GM18517 (cell line): ENCODE measurements at regions not wholly inside any gene's neighbourhood (a gene's known extent, or its start where the extent isn't known, plus 50 kb on each side); places are given as distances from the start of the nearest gene placed in this dataset.
"Not testable (repeated sequence)": the region's sequence is repeated elsewhere in the genome, so short reads cannot be mapped to it uniquely, and the experiment has no call there.

Experiments used
- ATAC-seq: cut with Tn5 transposase; IDR thresholded peaks from one replicate; pipeline ENCODE4 v1.9.1; 2021; ENCODE audit warnings: mild to moderate bottlenecking, moderate library complexity; ENCODE audit not compliant: unreplicated experiment

- not testable (repeated sequence) for ATAC-seq
Observed at GRCh38 chr16:29248306-29248939, 158.1 kb downstream of the NPIPB11 start.

- not testable (repeated sequence) for ATAC-seq
Observed at GRCh38 chr16:29246091-29246490, 160.4 kb downstream of the NPIPB11 start.

GRCh38 chr16:29237971-29238370 lies 168.5 kb downstream of the NPIPB11 start:
- ATAC-seq: no peak

GRCh38 chr16:29237495-29237894 lies 169.0 kb downstream of the NPIPB11 start:
- ATAC-seq: not testable (repeated sequence)

DNA sequence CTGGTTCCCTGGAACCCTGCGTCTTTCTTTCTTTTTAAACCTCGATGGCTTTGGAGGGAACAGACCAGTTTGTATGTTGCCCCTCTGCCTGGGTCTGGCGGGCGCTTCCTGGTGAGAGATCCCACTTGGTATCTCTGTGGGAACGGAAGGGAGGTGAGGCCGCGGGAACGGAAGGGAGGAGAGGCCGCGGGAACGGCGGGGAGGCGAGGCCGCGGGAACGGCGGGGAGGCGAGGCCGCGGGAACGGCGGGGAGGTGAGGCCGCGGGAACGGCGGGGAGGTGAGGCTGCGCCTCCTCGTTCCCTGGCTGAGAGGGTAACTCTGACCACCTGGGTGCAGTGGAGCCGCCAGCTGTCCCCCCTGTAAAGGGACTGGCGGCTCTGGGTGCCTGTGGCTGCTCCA lies 169.5 kb downstream of the NPIPB11 start:
- ATAC-seq: not testable (repeated sequence)

GRCh38 chr16:29235836-29236370 lies 170.6 kb downstream of the NPIPB11 start:
- ATAC-seq: not testable (repeated sequence)

- ATAC-seq: not testable (repeated sequence)
Observed at GRCh38 chr16:29234536-29235275, 171.8 kb downstream of the NPIPB11 start.

GRCh38 chr16:29233705-29234404 lies 172.7 kb downstream of the NPIPB11 start:
- not testable (repeated sequence) for ATAC-seq

- no peak for ATAC-seq
Observed at GRCh38 chr16:29232811-29233704, 173.5 kb downstream of the NPIPB11 start.

DNA sequence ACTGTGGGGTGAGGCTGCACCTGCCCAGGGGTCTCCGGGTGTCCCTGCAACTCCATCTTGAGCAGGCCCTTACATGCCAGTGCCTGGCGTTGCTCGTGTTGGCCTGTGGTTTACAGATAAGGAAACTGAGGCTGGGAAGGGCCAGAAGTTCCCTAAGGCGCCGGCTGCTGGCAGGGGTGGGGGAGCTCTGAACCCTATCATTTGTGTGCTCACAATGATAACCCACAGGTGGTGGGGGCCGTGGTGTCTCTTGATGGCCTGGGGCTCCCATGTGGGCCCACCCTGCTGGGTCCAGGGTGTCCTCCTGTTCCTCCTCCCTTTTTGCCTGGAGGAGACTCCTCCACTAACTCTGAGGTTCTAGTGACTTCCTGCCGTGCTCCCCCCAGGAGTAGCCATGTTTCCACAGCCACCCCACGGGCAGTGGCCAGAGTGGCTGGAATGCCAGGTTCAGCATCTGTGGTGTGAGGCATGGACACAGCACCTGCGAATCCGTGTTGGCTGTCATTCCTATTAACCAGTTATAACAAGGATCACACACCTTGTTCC lies 174.3 kb downstream of the NPIPB11 start:
- not testable (repeated sequence) for ATAC-seq

GRCh38 chr16:29231244-29231643 lies 175.3 kb downstream of the NPIPB11 start:
- ATAC-seq: no peak

- ATAC-seq: no peak
Observed at GRCh38 chr16:29230671-29231096, 175.8 kb downstream of the NPIPB11 start.

DNA sequence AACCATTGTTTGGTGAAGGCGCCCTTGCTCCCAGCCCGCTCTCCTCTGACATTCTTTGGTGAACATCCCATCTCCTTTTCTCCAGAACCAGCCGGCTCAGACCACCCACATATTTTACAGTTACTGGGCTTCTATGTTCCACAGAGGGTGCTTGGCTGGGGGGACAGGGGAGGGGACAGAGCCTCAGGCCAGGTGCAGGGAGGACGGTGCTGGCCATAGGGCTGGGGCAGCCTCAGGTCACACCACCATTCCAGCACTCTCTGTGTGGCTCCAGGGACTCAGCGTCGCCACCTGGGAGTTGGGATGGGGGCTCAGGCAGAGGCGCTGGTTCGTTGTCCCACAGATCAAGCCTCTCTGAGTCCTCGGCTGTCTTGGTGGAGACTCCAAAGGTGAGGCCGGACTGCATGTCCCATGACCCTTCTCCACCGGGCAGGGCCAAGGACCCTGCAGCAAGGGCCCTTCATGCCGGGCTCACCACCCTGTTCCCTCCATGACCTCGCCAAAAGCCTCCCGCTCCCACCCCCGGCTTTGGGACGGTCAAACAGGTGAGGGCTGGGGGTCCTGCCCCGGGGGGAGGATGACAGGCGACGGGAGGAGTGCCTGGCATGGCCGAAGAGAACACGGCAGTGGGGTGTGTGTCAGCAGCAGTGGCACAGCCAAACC lies 176.4 kb downstream of the NPIPB11 start:
- ATAC-seq: not testable (repeated sequence)

DNA sequence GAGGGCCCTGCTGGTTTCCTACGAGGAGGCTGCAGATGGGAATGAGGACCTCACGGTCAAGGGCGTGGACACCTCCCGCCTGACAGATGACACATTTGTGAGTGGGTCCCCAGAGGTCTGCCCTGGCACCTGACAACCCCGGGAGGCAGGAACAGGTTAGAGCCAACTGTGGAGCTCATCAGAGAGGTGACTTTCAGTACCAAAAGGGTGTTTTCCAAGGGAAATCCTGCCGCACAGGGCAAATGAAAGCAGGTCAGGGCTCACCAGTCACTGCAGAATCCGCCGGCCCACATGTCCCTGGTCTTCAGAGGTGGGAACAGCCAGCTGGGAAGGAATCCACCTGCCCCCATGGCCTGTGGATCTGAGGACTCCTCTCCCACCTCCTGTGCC lies 176.9 kb downstream of the NPIPB11 start:
- not testable (repeated sequence) for ATAC-seq

DNA sequence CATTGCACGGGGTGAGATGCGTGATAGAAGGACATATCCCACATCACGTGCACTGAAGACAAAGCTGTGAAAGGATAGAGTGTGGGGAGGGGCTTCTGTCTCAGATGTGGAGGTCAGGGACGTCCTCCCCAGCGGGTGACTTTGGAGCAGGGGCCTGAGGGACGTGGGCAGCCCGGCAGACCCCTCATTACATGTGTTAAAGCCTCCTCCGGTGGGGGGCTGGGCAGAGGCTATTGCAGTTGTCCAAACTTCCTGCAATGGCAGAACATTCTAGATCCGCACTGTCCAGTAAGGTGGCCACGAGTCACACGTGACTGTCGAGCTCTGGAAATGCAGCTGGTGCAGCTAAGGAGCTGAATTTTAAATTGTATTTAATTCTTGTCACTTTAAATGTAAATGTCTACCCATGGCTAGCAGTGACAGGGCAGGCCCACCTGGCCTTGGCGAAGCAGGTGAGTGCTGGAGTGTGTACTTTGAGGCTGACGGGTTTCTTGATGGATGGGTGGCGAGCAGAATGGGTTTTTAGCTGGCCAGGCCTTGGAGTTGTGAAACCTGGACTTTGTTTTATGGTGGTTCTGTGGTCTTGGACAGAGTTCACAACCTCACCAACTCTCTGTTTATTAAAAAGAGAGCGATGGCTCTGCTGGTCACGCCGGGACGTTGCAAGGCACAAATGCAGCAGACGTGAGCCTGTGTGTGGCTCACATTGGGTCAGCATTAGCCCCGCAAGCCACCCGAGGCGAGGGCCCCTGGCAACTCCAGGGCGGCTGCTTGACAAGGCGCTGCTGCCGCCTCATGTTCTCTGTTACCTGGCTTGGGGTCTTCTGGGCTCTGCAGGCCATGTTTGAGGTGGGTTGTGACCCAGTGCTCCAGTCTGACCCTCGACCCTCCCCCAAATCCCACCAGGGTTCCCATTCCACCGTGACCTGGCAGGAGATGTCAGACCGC lies 177.6 kb downstream of the NPIPB11 start:
- ATAC-seq: not testable (repeated sequence)

DNA sequence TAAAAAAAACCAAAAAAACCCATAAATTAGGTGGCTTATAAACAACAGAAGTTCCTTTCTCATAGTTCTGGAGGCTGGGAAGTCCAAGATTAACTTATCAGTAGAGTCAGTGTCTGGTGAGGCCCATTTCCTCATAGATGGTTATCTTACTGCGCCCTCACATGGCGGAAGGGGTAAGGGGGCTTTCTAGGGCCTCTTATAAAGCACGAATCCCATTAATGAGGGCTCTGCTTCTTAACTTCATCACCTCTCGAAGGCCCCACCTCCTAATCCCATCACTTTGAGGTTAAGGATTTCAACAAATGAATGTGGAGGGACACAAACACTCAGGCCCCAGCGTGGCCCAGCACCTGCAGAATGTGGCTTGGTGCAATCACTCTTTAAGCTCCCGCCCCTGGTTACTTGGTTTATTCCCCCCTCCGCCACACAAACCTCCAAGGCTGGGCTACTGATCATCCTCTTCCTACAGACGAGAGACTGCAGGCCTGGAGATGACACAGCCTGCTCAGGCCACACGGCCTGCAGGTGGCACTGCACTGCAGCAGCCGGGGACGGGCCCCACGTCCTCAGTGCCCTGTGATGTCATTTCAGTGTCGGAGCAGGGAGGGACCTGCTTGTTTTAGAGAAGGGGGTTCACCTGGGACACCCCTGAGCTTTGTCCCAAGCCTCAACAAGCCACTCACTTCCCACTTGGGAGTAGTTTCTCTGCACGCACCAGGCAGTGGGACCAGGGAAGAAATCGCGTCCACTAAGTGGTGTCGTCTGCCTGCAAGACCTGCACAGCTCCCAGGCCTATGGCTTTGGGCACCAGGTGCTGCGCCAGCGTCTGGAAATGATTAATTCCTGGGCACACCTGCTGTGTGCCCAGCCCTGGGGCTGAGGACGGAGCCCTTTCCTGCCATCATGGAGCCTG lies 178.5 kb downstream of the NPIPB11 start:
- ATAC-seq: not testable (repeated sequence)

DNA sequence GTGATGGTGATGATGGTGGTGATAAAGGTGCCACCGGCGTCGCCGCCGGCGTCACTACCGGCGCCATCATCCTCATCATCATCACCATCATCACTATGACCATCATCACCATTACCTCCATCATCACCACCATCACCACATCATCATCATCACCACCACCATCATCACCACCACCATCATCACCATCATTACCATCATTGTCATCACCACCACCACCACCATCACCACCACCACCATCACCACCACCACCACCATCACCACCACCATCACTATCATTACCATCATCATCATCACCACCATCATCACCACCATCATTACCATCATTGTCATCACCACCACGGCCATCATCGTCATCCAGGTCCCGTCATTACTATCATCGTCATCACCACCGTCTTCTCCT lies 179.7 kb downstream of the NPIPB11 start:
- no peak for ATAC-seq
